Thyroid gland (tissue), 4 donors: ENCODE measurements at regions not wholly inside any gene's neighbourhood (a gene's known extent, or its start where the extent isn't known, plus 50 kb on each side); places are given as distances from the start of the nearest gene placed in this dataset.
A peak's percentile ranks its signal among the peaks of the same experiment; 100 is the strongest.

Experiments
- DNase-seq, 2 donors: peaks; one replicate each; pipeline ENCODE4 v3.0.0-alpha.2; 2019
- H3K27ac ChIP-seq, 3 donors: fragments of 200-600 bp; sonication (generic); 1 replicate in 2 of 3; 2 replicates in 1 of 3; pipeline ENCODE4 v1.5.1; 2016 to 2019; ENCODE audit warnings: mild to moderate bottlenecking in 1 of 3, moderate library complexity in 1 of 3
- H3K27me3 ChIP-seq: fragments of 200-600 bp; sonication (generic); one replicate; pipeline ENCODE4 v1.5.1; 2019
- H3K36me3 ChIP-seq, 2 donors: fragments of 200-600 bp; sonication (generic); one replicate each; pipeline ENCODE4 v1.5.1; 2016 to 2019
- H3K4me1 ChIP-seq, 2 donors: fragments of 200-600 bp; sonication (generic); one replicate each; pipeline ENCODE4 v1.5.1; 2017 to 2019
- H3K4me3 ChIP-seq, 3 donors: fragments of 200-600 bp; sonication (generic); replicated peaks in 1 of 3; 1 replicate in 2 of 3; 2 replicates in 1 of 3; pipeline ENCODE4 v1.5.1; 2016; ENCODE audit warnings: mild to moderate bottlenecking in 1 of 3
- H3K9me3 ChIP-seq: fragments of 200-600 bp; sonication (generic); one replicate; pipeline ENCODE4 v1.5.1; 2017
- POLR2A ChIP-seq, 2 donors: fragments of 450-650 bp; IDR thresholded peaks; one replicate each; pipeline ENCODE4 v1.6.1; 2017; ENCODE audit warnings: antibody characterized with exemption in 2 of 2, mild to moderate bottlenecking in 2 of 2, moderate library complexity in 1 of 2
- whole genome bisulfite sequencing, 2 donors: methylation state at CpG; one replicate each; pipeline ENCODE4 v1.1.5; 2017; 5-methylcytosine and 5-hydroxymethylcytosine counted together
- intact Hi-C: fragments of 100-400 bp; cut with DNase I; formaldehyde crosslinking; loops from one replicate; pipeline ENCODE4 v1.15.1; 2023
- TF ChIP-seq, protein P1 (sequence below), 6 experiments: fragments of 200-600 bp in 3 of 6; fragments of 450-650 bp in 3 of 6; sonication (generic) in 3 of 6; IDR thresholded peaks; one replicate each; pipeline ENCODE4 v1.5.1; 2016 to 2019; ENCODE audit warnings: antibody characterized with exemption in 6 of 6, mild to moderate bottlenecking in 2 of 6, inconsistent platforms in 1 of 6, moderate library complexity in 1 of 6

DNA sequence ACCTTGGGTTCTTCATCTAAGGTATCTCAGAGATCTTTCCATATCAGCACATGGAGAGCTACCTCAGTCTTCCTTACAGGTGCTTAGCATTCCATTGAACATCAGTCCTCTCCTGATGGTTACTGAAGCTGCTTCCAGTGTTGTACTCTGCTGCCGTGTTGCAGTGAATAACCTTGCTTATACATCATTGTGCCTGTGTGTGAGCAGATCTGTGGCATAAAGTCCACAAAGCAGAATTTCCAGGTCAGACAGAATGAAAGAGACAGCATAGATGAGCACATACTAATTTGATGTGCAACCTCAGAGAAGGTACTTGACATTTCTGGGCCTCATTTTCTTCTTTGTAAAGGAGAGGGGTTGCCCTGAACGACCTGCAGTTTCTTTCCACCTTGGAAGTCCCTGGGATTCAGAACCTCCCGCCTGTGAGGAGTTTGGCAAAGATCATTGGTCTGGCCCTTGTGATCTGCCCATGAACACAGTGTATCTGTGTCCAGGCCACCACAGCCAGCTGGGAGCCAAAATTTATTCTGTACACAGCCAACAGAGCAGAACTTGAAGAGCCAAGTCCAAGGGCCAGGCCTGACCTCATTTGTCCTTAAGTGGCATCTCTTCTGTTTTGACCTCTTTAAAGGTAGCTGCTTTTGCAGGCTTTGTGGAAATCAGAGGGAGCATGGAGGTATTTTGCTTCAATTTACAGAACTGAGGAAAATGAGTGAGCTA lies 57.2 kb upstream of the SLC7A14 start:
- TF ChIP-seq, protein P1, sequence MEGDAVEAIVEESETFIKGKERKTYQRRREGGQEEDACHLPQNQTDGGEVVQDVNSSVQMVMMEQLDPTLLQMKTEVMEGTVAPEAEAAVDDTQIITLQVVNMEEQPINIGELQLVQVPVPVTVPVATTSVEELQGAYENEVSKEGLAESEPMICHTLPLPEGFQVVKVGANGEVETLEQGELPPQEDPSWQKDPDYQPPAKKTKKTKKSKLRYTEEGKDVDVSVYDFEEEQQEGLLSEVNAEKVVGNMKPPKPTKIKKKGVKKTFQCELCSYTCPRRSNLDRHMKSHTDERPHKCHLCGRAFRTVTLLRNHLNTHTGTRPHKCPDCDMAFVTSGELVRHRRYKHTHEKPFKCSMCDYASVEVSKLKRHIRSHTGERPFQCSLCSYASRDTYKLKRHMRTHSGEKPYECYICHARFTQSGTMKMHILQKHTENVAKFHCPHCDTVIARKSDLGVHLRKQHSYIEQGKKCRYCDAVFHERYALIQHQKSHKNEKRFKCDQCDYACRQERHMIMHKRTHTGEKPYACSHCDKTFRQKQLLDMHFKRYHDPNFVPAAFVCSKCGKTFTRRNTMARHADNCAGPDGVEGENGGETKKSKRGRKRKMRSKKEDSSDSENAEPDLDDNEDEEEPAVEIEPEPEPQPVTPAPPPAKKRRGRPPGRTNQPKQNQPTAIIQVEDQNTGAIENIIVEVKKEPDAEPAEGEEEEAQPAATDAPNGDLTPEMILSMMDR (IDR thresholded peaks at IDR 0.05): no peak
- TF ChIP-seq POLR2A (IDR thresholded peaks at IDR 0.05): no peak
- no peaks in the 10 kb centered on the region for H3K36me3 ChIP-seq
- peaks cover 25 to 35% of the 10 kb centered on the region in 2 donors for H3K4me1 ChIP-seq
- peak overlapping the region; percentile 74 to 81 (median 75) for H3K27ac ChIP-seq
- no peaks in the 10 kb centered on the region for H3K27me3 ChIP-seq
- WGBS, 2 donors: 24 to 25% methylated on average over 3 of the region's 3 CpGs
- no peaks in the 10 kb centered on the region for H3K9me3 ChIP-seq
- intact Hi-C loops: no loop called here
- H3K4me3 ChIP-seq: no peak overlapping the region
- DNase-seq: peak; percentile 91 to 92

DNA sequence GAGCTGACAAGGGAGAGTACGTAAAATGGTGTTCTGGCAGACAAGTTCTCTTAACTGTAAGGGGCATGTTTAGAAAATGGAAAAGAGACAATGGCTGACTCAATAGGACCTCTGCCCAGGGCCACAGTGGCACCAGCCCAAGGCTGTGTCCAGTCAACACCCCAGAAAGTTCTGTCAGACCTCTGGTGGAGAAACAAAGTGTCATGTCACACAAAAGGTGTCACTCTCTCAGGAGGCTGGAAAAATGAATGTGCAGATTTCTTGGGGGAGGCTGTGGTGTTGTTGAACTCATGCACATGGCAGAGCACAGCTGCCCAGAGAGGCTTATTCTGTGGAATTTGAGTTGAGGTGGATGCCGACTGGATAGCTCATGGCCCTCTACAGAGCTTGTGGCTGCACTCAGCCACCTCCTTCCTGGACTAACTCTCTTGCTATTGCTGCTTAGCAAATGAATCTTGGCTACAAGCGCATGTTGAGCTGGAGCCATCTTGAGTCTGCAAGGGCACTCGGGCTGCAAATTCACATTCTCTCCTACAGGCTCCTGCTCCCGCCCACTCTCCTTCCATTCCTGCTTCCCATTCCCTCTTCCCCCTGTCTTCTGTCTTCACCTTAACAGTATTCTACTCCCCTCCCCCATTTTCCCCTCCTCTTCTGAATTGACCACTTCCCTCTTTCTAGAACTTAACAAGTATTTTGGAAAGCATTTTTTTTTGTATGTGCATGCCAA lies 55.8 kb upstream of the SLC7A14 start:
- intact Hi-C loops: no loop called here
- no peak overlapping the region for H3K4me3 ChIP-seq
- 77 to 88% methylated on average over 5 of the region's 5 CpGs for WGBS, 2 donors

DNA sequence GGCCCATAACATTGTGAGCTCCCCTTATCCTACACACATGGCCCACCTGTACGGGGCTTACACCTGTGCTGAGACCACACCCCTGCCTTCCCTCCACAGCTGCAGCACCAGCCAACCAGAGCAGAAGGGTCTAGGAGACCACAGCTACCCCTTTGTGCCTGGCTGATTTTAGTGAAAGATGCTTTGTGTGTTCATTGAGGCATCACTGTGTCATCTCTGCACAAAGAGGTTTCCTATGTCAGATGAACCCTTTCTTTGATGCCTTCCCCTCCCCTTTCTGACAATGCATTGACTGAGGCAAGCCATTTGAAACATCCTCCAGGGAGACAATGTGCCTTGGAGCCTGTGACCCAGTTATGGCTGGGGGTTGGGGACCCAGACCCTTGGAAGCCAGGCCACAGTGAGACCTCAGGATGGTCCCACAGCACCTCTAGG lies 54.9 kb upstream of the SLC7A14 start:
- H3K27me3 ChIP-seq: no peaks in the 10 kb centered on the region
- no peaks in the 10 kb centered on the region for H3K36me3 ChIP-seq
- peaks cover 25 to 35% of the 10 kb centered on the region in 2 donors for H3K4me1 ChIP-seq
- DNase-seq: no peak
- no peak overlapping the region for H3K27ac ChIP-seq
- H3K4me3 ChIP-seq: no peak overlapping the region
- TF ChIP-seq, protein P1 (IDR thresholded peaks at IDR 0.05): no peak
- no peak for TF ChIP-seq POLR2A (IDR thresholded peaks at IDR 0.05)
- intact Hi-C loops: no loop called here
- WGBS, 2 donors: 90 to 94% methylated on average over 1 of the region's 1 CpG
- H3K9me3 ChIP-seq: no peaks in the 10 kb centered on the region

More for the DNA sequence above, 55.8 kb upstream of the SLC7A14 start:
- H3K4me1 ChIP-seq: peaks cover 25 to 35% of the 10 kb centered on the region in 2 donors
- H3K27ac ChIP-seq: no peak overlapping the region
- peak in 1 of 2 donors; percentile 7 for DNase-seq
- H3K36me3 ChIP-seq: no peaks in the 10 kb centered on the region
- TF ChIP-seq, protein P1 (IDR thresholded peaks at IDR 0.05): no peak
- TF ChIP-seq POLR2A (IDR thresholded peaks at IDR 0.05): no peak
- no peaks in the 10 kb centered on the region for H3K27me3 ChIP-seq
- no peaks in the 10 kb centered on the region for H3K9me3 ChIP-seq

DNA sequence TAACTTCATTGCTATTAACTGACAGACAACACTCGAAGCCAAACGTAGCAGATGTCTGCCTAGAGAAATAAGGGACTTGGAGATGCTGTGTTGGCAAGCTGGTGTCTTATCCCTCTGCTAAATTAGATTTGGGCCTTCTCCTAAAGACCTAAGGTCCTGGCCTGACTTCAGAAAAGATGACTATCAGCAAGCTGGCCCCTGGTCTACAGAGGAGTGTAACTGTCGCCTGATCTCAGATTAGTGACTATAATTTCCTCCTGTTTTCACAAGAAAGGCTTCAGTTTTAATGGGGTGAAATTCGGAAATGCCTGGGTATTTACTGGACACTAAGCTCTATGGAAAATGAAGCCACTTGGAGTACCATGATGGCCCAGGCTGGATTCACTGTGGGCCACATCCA lies 53.1 kb upstream of the SLC7A14 start:
- intact Hi-C loops: no loop called here
- Histone ChIP-seq H3K27ac (no peak overlapping the region), H3K4me1 (peaks cover 27 to 31% of the 10 kb centered on the region in 2 donors), H3K4me3 (no peak overlapping the region), H3K9me3 (no peaks in the 10 kb centered on the region), H3K36me3 (no peaks in the 10 kb centered on the region), H3K27me3 (no peaks in the 10 kb centered on the region)
- WGBS, 2 donors: 56 to 87% methylated on average over 4 of the region's 4 CpGs
- DNase-seq: no peak
- TF ChIP-seq, protein P1 (IDR thresholded peaks at IDR 0.05): no peak
- no peak for TF ChIP-seq POLR2A (IDR thresholded peaks at IDR 0.05)

DNA sequence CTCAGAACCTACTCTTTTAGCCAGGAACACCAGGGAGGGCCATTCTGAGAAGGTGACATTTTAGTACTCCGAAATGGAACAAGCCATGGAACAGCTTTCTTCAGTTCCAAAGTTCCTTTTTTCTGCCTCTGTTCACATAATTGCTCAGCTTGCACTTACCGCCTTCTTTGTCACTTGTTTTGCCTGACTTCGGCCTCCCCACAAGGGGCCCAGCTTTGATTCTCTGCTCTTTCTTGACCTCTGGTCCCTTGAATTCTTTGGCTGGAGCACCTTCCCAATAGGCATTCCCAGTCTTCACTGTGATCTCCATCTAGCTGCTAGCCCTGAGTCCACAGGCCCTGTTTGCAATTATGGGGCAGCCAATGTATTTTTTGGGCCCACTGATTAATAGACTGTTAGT lies 51.4 kb upstream of the SLC7A14 start:
- H3K27me3 ChIP-seq: no peaks in the 10 kb centered on the region
- H3K4me1 ChIP-seq: peaks cover 13 to 15% of the 10 kb centered on the region in 2 donors
- intact Hi-C loops: no loop called here
- no peaks in the 10 kb centered on the region for H3K9me3 ChIP-seq
- no peak overlapping the region for H3K4me3 ChIP-seq
- H3K36me3 ChIP-seq: no peaks in the 10 kb centered on the region
- no peak overlapping the region for H3K27ac ChIP-seq
- TF ChIP-seq, protein P1 (IDR thresholded peaks at IDR 0.05): no peak
- no peak for TF ChIP-seq POLR2A (IDR thresholded peaks at IDR 0.05)
- no peak for DNase-seq
- WGBS, 2 donors: 95 to 98% methylated on average over 3 of the region's 3 CpGs
